GM18858 (cell line): ENCODE measurements at regions not wholly inside any gene's neighbourhood (a gene's known extent, or its start where the extent isn't known, plus 50 kb on each side); places are given as distances from the start of the nearest gene placed in this dataset.

Experiments used
- ATAC-seq: cut with Tn5 transposase; IDR thresholded peaks from one replicate; pipeline ENCODE4 v1.9.1; 2021; ENCODE audit not compliant: unreplicated experiment

GRCh38 chr2:64825831-64826491, 163.2 kb upstream of the SLC1A4 start:
- ATAC-seq, result no peak

DNA sequence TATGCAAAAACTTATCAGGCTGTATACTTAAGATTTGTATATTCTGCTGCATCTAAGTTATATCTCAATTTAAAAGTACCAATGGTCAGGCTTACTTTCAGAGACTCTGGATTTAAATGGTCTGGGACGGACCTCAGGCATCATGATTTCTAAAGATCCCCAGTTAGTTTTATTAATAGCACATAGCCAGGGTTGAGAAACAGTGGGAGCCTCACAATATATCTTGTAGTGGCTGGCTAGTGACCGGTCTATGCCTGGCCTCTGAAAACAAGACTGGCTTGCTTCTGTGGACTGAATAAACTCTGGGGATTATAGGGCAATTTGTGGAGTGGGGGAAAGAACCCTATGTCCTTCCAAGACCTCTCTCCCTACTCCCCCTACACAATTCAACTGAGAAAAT, 162.5 kb upstream of the SLC1A4 start:
- ATAC-seq, result no peak

- no peak for ATAC-seq
Measured at GRCh38 chr2:64828261-64828660, 160.9 kb upstream of the SLC1A4 start.

DNA sequence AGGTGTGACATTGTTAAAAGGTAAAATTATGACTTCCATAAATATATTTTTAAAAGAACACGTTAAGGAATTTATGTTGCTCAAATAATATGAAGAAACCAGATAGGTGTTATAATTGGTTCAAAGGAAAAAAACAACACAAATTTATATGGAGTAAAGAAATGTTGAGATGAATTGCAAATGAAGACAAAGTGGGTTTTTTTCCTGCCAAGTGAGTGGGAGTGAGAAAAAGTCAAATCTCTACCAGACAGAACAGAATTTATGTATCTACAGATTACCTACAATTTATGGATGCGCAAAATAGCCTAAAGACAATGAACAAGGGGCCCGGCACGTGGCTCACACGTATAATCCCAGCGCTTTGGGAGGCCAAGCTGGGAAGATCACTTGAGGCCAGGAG, 159.7 kb upstream of the SLC1A4 start:
- ATAC-seq, result no peak

- peak; percentile 76 for ATAC-seq
Measured at GRCh38 chr2:64831134-64831976, 157.8 kb upstream of the SLC1A4 start.

DNA sequence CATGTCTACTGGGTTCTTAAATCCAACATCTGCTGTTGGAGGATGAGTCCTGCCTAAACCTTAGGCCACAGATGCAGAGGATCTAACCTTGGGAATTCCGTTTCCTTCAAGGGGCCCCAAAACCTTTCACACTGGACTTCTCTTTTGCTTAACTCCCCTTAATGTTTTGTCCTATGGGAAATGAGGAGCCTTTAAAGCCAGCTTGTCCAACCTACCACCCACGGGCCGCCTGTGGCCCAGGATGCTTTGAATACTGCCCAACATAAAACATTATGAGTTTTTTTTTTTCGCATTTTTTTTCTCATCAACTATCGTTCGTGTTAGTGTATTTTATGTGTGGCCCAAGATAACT, 157.2 kb upstream of the SLC1A4 start:
- no peak for ATAC-seq

GRCh38 chr2:64832936-64833335, 156.3 kb upstream of the SLC1A4 start:
- no peak for ATAC-seq

DNA sequence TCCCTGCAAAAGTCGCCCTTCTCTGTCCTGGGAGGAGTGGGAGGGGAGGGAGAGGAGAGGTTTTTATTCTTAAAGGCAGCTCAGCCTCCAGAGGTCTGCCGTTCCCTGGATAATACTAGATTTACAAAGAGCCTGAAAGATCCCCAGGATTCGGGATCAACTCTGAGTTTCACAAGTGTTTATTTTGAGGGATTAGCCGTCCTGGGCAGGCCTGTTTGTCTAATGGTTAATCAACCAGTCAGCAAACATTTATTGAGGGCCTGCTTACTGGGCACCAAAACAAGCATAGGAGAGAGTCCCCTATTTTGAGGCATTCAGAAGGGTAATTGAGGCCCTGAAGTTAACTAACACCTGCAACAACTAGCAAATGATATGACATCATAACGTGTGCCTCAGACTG, 152.6 kb upstream of the SLC1A4 start:
- no peak for ATAC-seq

DNA sequence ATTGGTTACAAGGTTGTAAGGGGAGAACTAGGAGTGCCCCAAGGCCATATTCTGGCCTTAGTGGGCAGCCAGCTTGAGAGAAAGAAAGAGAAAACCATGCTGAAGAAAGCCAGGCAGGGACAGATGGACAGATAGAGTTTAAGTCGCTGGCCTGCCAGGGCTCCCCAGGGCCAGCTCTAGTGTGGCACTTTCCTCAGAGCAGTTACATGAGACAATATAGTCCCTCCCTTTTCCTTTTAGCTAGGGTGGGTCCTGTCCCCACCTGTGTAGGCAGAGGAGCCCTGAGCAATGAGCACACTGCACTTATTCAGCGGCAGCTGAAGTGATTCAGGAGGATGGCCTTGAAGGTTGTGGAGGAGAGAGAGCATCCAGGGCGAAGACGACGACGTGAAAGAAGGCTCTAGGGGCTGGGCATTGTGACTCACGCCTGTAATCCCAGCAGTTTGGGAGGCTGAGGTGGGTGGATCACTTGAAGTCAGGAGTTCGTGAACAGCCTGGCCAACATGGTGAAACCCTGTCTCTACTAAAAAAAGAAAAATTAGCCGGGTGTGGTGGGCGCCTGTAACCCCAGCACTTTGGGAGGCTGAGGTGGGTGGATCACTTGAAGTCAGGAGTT, 152.0 kb upstream of the SLC1A4 start:
- no peak for ATAC-seq

DNA sequence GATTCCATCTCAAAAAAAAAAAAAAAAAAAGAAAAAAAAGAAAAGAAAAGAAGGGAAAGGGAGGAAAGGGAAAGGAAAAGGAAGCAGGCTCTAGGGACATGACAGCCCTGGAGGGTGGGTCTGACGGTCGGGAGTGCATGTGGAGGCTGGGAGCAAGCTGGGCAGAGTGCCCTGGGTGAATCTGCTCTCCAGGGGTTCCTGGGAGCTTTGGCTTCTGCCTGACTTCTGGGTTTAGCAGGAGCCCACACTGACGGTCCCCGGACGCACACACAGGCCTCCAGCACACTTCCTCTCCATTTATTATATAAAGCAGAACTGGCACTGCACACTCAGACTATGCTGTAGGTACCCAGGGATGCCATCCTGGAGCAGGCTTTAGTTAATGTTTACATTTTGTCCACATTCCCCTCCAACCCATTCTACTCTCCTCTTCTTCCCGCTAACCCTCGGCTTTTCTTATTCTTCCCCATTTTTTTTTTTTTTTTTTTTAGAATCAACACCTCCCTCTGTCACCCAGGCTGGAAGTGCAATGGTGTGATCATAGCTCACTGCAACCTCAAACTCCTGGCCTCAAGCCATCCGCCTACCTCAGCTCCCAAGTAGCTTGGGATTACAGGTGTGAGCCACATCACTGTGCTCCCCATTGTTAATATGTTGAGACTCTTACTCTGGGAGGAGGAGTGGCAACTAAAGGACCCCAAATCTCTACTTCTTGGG, 151.1 kb upstream of the SLC1A4 start:
- ATAC-seq, result no peak

GRCh38 chr2:64838817-64839216, 150.4 kb upstream of the SLC1A4 start:
- no peak for ATAC-seq

GRCh38 chr2:64839844-64840243, 149.4 kb upstream of the SLC1A4 start:
- ATAC-seq, result peak; percentile 81

- ATAC-seq, result peak; percentile 5
Measured at GRCh38 chr2:64840426-64840881, 148.7 kb upstream of the SLC1A4 start.

DNA sequence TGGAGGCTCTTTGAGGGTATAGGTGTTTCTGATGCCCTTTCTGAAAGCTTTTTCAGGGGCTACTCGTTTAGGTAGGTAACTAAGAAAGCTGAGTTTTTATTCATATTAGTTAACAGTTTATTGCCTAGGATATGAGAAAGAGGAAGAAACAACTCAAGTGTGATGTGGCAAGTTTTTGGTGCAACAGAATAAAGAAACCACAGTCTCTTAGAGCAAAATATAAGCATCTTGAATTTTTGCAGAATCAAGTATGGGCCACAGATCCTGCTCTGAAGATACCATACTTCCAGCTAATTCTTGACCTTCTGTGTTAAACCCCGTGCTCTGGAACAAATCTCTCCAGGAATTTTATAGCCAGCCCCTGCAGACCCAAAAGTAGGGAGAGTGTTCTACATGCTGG, 147.7 kb upstream of the SLC1A4 start:
- ATAC-seq, result no peak

DNA sequence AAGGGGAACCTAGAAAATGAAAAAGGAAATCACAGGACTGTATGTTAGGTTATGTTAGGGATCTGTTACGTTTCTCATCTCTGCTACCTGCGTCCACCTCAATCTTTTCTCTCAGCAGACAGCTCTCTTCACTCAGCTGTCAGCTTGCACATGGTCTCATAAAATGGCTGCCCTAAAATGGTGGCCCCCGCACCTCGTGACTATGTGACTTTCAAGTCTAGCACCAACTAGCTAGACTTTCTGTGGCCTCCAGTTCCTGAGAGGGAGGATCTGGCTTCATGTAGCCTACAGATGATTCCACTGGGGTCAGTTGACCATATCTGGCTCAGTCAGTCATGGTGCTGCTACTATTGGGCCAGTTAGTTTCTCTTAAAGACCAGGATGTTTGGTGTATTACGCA, 147.2 kb upstream of the SLC1A4 start:
- ATAC-seq, result no peak

DNA sequence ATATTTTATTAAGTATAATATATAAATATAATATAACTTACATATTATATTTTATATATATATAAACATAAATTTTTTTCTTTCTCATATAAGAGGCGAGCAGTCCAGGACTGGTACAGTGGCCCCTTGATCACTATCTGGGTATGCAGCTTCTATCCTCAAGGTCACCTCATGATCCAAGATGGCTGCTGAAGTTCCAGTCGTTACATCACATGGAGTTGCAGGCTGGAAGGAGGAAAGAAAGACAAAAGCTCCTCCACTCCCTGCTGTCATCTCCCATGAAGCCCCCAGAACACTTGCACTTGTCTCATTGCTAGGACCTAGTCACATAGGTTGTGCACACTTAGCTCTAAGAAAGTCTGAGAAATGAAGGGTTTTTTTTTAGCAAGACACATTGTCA, 145.1 kb upstream of the SLC1A4 start:
- ATAC-seq, result no peak

DNA sequence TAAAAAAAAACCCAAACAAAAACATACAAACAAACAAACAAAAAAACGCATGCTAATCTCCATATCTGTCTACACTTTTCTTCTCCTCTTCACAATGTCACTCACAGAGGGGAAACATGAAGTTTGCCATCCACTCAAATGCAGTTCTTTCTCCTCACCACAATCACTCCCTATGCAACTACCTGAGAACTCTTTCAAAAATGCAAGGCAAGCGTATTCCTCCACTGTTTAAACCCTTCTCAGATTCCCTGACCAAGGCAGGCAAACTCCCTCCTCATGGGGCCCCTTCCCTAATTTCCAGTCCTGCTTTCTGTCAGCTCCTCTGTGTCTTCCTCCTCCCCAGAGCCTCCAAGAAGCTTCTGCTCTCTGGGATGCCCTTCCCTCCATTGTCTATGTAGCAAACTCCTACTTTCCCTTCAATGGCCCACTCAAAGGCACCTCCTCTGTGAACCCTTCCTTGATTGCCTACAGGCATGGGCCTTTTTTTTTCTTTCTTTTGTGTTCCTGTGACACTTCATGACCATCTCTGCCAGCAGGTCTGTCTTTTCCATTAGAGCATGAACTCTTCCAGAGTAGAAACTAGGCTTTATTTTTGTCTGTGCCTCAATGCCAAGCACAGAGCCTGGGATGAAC, 143.8 kb upstream of the SLC1A4 start:
- ATAC-seq, result no peak

DNA sequence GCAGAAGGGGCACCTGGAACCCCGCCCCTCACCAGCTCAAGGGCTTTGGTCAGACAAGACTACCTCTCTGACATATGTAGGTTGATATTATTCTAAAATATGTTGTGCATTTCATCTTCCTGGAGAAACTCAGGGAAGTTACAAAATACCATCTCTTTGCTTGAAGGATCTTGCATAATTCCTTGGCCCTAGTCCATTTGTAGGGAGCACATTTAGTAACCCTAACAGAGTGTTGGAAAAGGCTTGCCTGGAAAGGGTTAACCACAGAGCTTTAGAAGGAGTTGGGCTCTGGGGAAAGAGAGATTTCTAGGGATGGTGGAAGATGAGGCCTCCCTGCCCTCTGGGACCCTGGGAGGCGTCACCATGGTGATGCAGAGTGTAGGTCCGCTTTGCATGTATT, 143.0 kb upstream of the SLC1A4 start:
- ATAC-seq, result no peak

- no peak for ATAC-seq
Measured at GRCh38 chr2:64847930-64848329, 141.3 kb upstream of the SLC1A4 start.

GRCh38 chr2:64848363-64848762, 140.8 kb upstream of the SLC1A4 start:
- ATAC-seq, result no peak

GRCh38 chr2:64848945-64849344, 140.3 kb upstream of the SLC1A4 start:
- ATAC-seq, result no peak
